Breast epithelium (tissue), 3 donors: ENCODE measurements at regions not wholly inside any gene's neighbourhood (a gene's known extent, or its start where the extent isn't known, plus 50 kb on each side); places are given as distances from the start of the nearest gene placed in this dataset.

Experiments used
- POLR2A ChIP-seq: fragments of 450-650 bp; IDR thresholded peaks from one replicate; pipeline ENCODE4 v1.6.1; 2016; ENCODE audit warnings: antibody characterized with exemption, mild to moderate bottlenecking, moderate library complexity
- POLR2AphosphoS5 ChIP-seq, 3 donors: sonication (generic); formaldehyde crosslinking; IDR thresholded peaks; one replicate each; pipeline ENCODE4 v1.6.1; 2017; ENCODE audit warnings: antibody characterized with exemption in 3 of 3
- TF ChIP-seq, protein P1 (sequence below), 3 donors: fragments of 450-650 bp; IDR thresholded peaks; one replicate each; pipeline ENCODE4 v1.5.1; 2016 to 2017; ENCODE audit warnings: antibody characterized with exemption in 3 of 3, mild to moderate bottlenecking in 3 of 3, moderate library complexity in 3 of 3

DNA sequence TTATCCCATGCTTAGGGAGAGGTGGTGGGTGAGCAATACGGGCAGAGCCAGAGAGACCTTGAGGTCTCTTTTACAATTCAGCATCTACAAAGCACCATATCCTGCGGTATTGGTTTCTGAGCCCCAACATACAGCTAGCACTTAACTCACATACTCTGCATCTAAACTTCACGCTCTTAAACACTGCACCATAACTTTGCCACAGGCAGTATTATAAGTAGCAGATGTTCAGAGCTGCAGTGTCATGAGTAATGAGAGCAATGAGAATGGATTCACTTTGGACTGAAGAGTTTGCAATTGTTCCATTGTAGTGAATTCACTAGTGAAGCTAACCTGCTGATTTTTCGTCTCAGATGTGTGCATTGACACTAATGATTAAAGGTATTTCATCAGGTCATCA is 93.8 kb downstream of the HS3ST1 start:
- TF ChIP-seq, protein P1, sequence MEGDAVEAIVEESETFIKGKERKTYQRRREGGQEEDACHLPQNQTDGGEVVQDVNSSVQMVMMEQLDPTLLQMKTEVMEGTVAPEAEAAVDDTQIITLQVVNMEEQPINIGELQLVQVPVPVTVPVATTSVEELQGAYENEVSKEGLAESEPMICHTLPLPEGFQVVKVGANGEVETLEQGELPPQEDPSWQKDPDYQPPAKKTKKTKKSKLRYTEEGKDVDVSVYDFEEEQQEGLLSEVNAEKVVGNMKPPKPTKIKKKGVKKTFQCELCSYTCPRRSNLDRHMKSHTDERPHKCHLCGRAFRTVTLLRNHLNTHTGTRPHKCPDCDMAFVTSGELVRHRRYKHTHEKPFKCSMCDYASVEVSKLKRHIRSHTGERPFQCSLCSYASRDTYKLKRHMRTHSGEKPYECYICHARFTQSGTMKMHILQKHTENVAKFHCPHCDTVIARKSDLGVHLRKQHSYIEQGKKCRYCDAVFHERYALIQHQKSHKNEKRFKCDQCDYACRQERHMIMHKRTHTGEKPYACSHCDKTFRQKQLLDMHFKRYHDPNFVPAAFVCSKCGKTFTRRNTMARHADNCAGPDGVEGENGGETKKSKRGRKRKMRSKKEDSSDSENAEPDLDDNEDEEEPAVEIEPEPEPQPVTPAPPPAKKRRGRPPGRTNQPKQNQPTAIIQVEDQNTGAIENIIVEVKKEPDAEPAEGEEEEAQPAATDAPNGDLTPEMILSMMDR (IDR thresholded peaks at IDR 0.05), result no peak
- no peak for TF ChIP-seq POLR2A
- no peak for TF ChIP-seq POLR2AphosphoS5 (IDR thresholded peaks at IDR 0.05)
